ENCODE measurements at regions not wholly inside any gene's neighbourhood (a gene's known extent, or its start where the extent isn't known, plus 50 kb on each side); places are given as distances from the start of the nearest gene placed in this dataset.

GRCh38 chr14:84819528-84819927 lies 710.4 kb upstream of the FLRT2 start:
- ChIA-PET POLR2A (no interaction called here), CTCF (no interaction called here)
- no peak overlapping the region for H3K4me3 Mint-ChIP-seq
- H3K4me1 Mint-ChIP-seq, result peaks cover 15% of the 10 kb centered on the region
- peaks cover 26% of the 10 kb centered on the region for H3K9me3 Mint-ChIP-seq
- ATAC-seq (no peak), DNase-seq (ENCODE audit: low spot score) (no peak)
- peaks cover 17% of the 10 kb centered on the region for H3K36me3 Mint-ChIP-seq
- no peak overlapping the region for H3K27ac Mint-ChIP-seq
- no peak for TF ChIP-seq TP53 (CRISPR knock-in tag; IDR thresholded peaks at IDR 0.05)
- no peak for TF ChIP-seq ZNF232 (CRISPR knock-in tag; IDR thresholded peaks at IDR 0.05)
- TF ChIP-seq NFE2L1 (CRISPR knock-in tag; IDR thresholded peaks at IDR 0.05), result no peak
- TF ChIP-seq AR (CRISPR knock-in tag; IDR thresholded peaks at IDR 0.05), result no peak
- TF ChIP-seq MYBL2 (CRISPR knock-in tag; IDR thresholded peaks at IDR 0.05), result no peak
- TF ChIP-seq HMGXB4 (CRISPR knock-in tag; IDR thresholded peaks at IDR 0.05), result no peak
- TF ChIP-seq HMGA2 (CRISPR knock-in tag; IDR thresholded peaks at IDR 0.05), result no peak
- no peaks in the 10 kb centered on the region for H3K27me3 Mint-ChIP-seq (ENCODE audit: low read depth)

- H3K27ac Mint-ChIP-seq, result no peak overlapping the region
- TF ChIP-seq SMAD3 (CRISPR knock-in tag; IDR thresholded peaks at IDR 0.05; ENCODE audit: borderline replicate concordance) (no peak), USF2 (CRISPR knock-in tag; IDR thresholded peaks at IDR 0.05) (no peak), MLX (CRISPR knock-in tag; IDR thresholded peaks at IDR 0.05) (no peak), TCF7 (CRISPR knock-in tag; IDR thresholded peaks at IDR 0.05; ENCODE audit: low read depth) (no peak), MAX (CRISPR knock-in tag; IDR thresholded peaks at IDR 0.05) (no peak), NFYB (CRISPR knock-in tag; conservative IDR thresholded peaks at IDR 0.05; ENCODE audit: low read depth) (no peak), MXD4 (CRISPR knock-in tag; IDR thresholded peaks at IDR 0.05; ENCODE audit: borderline replicate concordance) (no peak), FOXP4 (CRISPR knock-in tag; IDR thresholded peaks at IDR 0.05) (no peak), CTCF (IDR thresholded peaks at IDR 0.05) (no peak), ZNF232 (CRISPR knock-in tag; IDR thresholded peaks at IDR 0.05) (no peak), CREM (CRISPR knock-in tag; IDR thresholded peaks at IDR 0.05) (no peak), JUN (CRISPR knock-in tag; IDR thresholded peaks at IDR 0.05) (no peak), ZNF121 (CRISPR knock-in tag; IDR thresholded peaks at IDR 0.05) (no peak), AFF4 (CRISPR knock-in tag; IDR thresholded peaks at IDR 0.05; ENCODE audit: borderline replicate concordance) (no peak)
These were observed 704.3 kb upstream of the FLRT2 start for GRCh38 chr14:84825481-84826251.

More at GRCh38 chr14:84825481-84826251, 704.3 kb upstream of the FLRT2 start:
- no peak for DNase-seq (ENCODE audit: low spot score)
- Mint-ChIP-seq H3K27me3 (ENCODE audit: low read depth) (peaks cover 24% of the 10 kb centered on the region), H3K4me1 (peaks cover 30% of the 10 kb centered on the region), H3K36me3 (peaks cover 17% of the 10 kb centered on the region), H3K9me3 (peaks cover 25% of the 10 kb centered on the region), H3K4me3 (no peak overlapping the region)
- peak; percentile 36 for ATAC-seq
- ChIA-PET POLR2A (no interaction called here), CTCF (interaction anchor here (1.3 kb wide), 1 partner anchor 59 kb away, joined by 3 read pairs; no protein-coding TSS in a partner anchor)

Measured in WTC11 (cell line).